GM18517 (cell line): ENCODE measurements at regions not wholly inside any gene's neighbourhood (a gene's known extent, or its start where the extent isn't known, plus 50 kb on each side); places are given as distances from the start of the nearest gene placed in this dataset.

ENCODE experiments used
- ATAC-seq: cut with Tn5 transposase; IDR thresholded peaks from one replicate; pipeline ENCODE4 v1.9.1; 2021; ENCODE audit warnings: mild to moderate bottlenecking, moderate library complexity; ENCODE audit not compliant: unreplicated experiment

DNA sequence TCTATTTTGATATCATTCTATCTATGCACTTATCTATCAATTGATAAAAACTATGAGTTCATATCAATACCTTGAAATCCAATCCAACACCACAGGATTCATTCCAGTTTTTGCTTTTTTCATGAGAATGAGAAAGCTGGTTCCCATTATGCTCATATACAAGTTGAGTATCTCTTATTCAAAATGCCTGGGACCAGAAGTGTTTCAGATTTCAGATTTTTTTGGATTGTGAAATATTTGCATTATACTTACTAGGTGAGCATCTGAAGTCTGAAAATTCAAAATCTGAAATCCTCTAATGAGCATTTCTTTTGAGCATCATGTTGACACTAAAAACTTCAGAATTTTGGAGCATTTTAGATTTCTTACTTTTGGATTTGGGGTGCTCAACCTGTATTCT, 67.8 kb upstream of the DCBLD2 start:
- no peak for ATAC-seq

DNA sequence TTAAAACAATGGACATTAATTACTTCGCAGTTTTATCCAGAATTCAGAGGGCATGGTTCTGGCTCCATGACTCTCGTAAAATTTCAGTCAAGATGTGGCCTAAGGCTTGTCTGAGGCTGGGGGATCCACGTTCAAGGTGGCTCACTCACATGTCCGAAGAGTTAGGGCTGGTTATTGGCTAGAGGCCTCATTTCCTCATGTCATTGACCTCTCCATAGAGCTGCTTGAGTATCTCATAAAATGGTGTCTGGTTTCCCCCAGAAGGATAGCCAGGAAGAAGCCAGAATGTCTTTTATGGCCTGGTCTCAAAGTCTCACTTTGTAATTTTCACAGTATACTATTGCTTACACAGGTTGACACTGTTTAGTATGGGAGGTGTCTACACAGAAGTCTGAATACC, 67.3 kb upstream of the DCBLD2 start:
- ATAC-seq, result no peak

DNA sequence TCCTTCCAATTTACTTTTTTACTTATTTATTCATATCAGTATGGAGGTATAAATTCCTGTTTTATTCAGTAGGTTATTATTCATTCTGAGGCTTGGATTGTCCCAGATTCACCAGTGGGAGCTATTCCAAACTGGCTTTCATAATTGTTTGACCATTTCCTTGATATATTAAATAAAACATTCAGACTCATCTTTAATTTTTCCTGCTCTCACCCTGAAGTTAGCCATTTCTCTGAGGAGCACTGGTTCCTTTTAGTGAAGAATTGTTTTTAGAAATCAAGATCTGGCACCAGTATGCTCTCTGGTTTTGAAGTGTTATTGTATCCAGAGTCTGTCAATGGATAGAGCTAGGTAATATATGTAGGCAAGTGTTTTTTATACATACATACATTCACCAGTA, 66.9 kb upstream of the DCBLD2 start:
- no peak for ATAC-seq

DNA sequence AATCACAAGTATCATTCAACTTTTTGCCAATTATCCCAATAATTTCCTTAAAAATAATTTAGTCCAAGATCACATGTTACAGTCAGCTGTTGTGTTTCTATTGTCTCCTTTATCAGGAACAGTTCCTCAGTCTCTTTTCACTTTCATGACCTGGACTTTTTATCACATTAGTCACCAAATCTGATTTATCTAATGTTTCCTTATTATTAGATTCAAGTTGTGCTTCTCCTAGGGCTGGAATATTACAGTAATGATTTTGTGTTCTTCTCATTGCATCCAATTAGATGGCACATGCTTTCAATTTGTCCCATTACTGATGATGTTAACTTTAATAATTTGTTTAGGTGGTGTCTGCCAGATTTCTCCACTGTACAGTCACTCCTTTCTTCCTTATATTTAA, 66.3 kb upstream of the DCBLD2 start:
- no peak for ATAC-seq

DNA sequence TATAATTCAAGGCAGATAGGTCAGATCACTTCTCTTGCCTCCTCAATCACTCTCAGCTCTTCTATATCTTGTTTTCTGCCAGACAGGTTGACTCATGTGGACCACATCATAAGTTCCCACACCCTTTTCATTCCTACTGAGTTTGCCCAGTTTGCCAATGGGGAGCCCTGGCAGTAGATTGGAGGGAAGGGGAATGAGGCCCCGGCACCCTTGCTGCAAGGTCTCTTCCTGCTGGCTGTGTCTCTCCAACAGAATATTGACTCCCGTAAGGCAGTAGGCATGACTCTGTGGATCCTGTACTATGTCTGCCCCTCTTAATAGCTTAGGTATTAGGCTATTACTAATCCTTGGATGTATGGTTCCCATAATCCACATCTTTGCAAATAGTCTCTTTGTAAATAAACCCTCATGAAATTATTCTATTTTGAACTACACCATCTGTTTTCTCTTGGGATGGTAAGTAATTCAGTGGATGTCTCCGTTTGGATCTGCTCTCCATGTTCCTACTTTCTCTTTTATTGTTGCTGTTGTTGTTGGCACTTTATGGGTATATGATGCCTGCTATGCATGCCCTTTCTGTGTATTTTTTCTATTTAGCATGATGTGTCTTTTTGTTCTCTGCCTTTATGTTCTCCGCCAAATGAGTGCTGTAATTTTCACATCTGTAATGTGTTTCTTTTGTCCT, 65.5 kb upstream of the DCBLD2 start:
- no peak for ATAC-seq

DNA sequence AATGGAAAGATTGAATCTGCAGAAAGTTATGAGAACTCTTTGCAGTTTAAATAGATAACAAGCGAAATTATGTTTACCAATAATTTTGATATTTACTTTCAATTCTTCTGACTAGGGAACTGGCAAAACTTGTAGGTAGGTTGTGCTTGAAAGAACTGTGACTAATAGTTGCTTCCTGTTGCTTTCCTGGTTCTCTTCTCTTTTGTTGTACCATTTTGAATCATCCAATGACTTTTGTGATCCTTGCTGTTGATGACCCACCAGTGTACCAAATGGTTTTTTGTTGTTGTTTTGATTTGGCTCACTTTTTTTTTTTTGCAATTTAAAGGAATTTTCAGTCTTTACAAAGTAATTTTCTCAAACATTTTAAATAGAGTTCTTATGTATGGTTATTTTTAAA, 64.9 kb upstream of the DCBLD2 start:
- no peak for ATAC-seq

DNA sequence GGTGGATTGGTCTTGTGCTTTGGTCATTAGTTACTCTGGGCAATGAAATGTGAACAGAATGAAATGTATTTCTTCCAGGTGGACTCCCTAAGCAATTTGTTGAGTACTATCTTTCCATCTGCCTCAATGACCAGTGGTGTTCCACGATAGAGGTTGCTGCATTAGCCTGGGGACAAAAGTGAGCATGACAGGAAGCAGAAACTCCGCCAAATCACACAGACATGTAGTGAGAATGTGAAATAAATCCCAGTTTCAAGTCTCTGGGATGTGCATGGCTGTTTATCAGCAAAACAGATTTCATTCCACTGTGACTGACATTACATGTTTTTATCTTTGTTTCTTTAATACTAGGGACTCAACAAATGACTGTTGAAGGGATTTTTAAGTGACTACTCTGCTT, 63.3 kb upstream of the DCBLD2 start:
- no peak for ATAC-seq

DNA sequence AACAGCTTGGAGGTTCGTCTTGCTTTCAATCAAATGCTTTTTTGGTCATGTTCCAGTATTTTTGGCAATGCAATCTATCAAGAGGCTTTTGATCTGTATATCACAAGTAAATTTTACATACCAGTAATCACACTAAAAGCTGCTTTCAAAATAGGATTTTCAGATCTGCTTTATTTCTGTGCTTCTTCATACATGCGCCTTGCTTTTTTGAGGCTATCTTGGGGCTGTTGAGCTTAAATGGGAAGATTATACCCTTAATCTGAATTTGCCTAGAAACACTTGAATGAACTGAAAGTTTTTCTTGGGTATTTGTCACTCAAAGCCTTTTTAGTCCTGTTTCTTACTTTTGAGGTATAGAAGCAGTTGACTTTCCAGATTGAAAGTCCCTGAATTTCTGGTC, 62.1 kb upstream of the DCBLD2 start:
- no peak for ATAC-seq

DNA sequence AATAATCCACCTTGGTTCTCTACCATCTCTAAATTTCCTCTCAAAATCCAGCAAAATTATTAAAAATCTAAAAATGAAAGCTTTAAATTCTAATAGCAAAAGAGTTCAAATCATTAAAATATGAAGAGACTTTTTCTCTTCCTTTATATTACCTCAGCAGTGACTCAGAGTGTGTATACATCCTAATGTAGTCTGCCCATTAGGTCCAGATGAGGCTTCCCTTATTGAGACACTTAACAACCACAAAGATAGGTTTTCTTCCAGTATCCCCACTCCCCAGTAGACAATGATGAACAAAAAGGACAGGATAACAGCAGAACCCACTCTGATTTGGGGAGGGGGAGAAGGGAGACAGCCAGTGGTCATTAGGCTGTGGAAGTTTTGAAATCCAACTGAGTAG, 61.5 kb upstream of the DCBLD2 start:
- no peak for ATAC-seq

DNA sequence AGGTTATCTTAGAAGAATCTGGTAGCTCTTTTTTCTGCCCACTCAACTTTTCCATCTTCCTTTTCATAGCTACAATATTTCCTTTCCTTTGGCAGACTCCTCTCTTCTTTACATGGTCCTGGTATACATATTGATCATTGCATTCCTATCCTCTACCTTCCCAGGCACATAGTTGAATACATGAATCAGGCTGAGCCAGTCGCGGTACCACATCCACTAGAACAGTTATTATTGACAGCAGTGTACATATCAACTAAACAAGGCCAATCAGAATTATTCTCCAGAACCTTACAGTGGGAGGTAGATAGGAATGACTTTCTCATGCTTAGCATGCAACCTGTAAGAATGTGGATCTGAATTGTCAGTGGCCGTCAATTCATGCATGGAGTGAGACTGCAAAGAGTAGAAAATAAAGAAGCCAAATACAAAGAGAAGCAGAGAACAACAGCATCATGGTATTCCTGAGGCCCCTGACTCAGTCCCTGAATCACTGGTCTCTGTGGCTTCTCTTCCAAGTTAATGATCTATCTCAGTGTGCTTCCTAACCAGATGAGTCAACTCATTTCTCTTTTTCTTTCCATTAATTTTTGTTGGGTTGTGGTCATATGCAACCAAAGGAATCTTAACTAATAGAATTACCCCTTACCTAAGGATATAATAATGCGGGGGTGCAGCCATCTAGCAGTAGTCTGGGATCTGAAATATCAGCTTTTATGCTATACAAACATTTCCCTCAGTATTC, 60.9 kb upstream of the DCBLD2 start:
- no peak for ATAC-seq

DNA sequence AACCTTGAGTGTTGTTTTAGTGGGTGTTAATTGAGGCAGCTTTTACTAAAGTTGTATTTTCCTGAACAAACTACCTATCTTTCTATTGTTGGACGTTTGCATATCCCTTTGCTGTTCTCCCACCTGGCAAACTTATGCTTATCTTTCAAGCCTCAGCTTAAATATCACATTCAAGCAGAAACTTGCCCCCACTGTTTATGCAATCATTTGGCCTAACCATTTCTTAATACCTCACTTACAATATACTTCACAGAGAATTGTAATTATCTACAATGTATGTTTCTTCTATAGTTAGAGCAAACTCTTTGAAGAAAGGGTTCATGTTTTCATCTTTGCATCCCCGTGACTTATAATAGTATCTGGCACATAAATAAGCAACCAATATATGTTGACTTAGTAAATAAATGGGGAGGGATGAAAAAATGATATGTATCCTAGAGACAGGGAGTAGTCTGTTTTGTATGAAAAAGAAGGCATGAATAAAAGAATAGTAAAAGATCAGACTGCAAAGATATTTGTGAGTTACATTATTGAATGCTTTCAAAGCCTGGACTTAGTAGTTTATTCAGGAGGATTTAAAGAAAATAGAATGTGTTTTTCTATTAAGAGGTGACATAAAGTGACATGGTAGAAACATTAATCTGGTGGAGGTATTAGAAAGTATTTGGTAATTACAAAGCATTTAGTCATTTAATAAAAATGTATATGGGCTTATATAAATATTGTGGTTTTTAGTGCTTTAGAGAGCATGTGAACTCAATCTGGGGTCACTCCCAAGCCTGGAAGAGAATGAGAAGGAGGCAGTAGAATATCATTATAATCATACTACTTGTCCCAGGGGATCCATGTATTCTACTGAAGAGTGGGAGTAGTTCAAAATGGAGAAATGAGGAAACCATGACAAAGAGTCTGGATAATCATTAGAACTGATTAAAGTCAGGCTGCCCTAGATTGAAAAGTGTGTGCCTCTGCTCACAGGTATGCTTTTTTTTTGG, 60.0 kb upstream of the DCBLD2 start:
- no peak for ATAC-seq

DNA sequence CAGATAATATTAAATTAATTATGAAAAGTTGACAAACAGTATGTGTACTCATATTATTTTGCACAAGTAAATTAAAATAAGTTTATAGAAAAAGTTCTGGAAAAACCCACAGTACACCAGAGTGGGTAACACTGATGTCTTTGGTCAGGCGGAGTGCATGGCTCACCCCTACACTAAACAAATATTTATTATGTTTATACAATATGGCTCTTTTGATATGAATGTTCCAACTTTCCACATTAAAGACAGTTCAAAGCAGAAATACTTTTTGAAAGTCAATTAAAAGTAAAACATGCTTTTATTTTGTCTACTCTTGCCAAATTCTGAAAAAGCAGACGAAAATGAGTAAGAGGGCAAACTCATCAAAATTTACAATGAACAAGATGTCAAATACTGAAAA, 56.2 kb upstream of the DCBLD2 start:
- ATAC-seq, result no peak

DNA sequence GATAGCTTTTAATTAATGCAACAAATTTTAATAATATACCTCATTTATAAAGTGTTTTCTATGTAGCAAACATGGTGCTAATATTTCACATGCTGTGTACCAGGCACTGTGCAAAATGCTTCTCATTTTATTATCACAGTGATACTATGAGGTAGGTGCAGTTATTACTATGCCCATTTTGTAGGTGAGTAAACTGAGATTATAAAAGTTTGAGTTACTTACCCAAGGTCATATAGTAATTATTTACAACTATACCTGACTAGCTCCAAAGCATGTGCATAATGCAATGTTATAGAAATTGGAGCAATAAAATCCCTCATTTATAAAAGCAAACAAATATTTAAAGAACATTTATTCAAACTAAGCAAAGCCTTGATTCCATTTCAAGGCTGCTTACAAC, 54.5 kb upstream of the DCBLD2 start:
- ATAC-seq, result no peak

DNA sequence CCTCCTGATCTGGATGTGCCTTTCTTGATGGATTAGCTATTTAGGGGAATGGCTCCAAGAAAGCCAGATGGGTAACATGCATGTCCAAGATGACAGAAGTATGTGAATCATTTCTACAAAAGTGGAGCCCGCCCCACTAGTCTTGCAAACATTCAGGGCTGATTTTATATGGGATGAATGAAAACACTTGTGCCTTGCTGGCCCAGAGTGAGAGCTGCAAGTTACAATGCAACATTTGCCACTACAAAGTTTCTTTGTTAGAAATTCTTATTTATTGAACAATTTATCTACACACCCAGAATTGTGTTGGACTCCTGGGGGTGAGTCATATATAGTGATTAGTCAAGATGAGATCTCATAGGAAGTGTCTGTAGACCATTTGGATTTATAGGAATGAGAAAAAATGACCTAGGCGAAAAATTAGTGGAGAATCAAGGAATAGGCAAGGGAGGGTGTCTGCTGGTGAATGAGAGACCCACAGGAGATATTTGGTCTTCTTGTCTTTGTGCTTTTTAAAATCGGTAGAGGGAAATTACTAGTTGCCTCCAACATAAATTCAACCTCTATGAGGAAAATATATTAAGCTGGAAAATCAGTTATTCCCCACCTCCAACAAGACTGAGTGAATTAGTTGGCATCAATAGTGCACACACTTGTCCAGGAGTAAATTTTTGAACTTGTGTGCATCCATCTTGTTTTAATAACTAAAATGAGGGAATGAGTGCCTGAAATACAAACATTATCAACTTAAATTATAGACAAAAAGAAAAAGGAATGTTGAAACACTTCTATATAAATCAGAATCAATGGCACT, 53.5 kb upstream of the DCBLD2 start:
- no peak for ATAC-seq

DNA sequence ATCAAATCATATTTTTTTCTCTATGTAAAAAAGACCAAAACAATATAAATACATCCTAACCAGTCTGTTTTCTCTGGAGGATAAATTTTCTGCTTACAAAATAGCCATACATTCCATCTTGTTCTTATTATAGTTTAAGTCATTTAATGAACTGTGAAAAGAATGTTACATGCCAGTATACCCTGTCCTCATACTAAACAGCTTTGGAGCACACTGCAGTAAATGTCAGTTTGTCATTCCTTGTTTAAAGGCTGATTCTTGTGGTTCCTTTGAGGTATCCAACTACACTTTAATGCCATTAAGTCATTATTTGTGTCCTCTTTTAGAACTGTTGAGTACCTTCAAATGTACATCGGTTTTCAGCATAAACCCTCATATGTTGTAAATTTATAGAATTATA, 52.7 kb upstream of the DCBLD2 start:
- no peak for ATAC-seq

DNA sequence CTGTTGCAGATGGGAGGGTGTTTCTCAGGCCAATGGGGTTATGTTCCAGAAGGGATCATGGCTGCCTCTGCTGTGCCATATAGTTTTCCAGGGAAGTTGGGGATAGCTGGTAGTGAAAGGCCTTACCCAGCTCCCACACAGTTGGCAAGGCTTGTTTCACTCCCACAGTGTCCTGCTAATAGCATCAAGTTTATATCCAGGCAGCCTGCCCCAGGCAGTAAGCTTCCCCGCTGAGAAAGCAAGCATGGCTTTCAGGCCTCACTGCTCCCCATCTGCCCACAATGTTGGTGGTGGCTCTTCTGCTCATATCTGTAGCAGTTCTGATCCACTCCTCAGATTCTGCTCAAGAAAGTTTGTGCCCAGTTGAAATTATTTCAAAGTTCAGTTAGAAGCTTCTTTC, 50.9 kb upstream of the DCBLD2 start:
- ATAC-seq, result no peak
